ENCODE measurements at regions not wholly inside any gene's neighbourhood (a gene's known extent, or its start where the extent isn't known, plus 50 kb on each side); places are given as distances from the start of the nearest gene placed in this dataset.
"Not testable (repeated sequence)": the region's sequence is repeated elsewhere in the genome, so short reads cannot be mapped to it uniquely, and the experiment has no call there.

DNA sequence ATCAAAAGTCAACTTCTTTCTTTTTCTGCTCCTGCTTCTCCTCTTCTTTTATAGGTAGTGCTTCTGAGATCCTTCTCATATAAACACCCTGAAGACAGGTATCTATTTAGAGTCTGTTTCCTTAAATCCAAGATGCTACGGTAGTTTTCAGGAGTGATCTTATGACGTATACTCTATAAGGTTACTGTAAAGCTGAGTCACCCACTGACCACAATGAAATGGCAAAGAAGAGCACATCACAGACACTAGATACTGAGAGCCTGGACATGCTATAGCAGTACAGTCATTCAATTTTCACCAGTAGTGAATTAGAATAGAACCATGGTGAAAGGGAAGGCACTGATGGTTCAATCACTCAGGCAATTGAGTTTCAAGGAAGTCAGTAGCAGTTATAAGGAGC is 412.5 kb downstream of the ADAM29 start:
- no peak for ATAC-seq
- no peak for TF ChIP-seq ESRRG (CRISPR knock-in tag; IDR thresholded peaks at IDR 0.05)
- no peak for TF ChIP-seq OSR1 (CRISPR knock-in tag; IDR thresholded peaks at IDR 0.05)
- TF ChIP-seq, protein P1, sequence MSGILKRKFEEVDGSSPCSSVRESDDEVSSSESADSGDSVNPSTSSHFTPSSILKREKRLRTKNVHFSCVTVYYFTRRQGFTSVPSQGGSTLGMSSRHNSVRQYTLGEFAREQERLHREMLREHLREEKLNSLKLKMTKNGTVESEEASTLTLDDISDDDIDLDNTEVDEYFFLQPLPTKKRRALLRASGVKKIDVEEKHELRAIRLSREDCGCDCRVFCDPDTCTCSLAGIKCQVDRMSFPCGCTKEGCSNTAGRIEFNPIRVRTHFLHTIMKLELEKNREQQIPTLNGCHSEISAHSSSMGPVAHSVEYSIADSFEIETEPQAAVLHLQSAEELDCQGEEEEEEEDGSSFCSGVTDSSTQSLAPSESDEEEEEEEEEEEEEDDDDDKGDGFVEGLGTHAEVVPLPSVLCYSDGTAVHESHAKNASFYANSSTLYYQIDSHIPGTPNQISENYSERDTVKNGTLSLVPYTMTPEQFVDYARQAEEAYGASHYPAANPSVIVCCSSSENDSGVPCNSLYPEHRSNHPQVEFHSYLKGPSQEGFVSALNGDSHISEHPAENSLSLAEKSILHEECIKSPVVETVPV (CRISPR knock-in tag; IDR thresholded peaks at IDR 0.05), result no peak
- TF ChIP-seq, protein P2, sequence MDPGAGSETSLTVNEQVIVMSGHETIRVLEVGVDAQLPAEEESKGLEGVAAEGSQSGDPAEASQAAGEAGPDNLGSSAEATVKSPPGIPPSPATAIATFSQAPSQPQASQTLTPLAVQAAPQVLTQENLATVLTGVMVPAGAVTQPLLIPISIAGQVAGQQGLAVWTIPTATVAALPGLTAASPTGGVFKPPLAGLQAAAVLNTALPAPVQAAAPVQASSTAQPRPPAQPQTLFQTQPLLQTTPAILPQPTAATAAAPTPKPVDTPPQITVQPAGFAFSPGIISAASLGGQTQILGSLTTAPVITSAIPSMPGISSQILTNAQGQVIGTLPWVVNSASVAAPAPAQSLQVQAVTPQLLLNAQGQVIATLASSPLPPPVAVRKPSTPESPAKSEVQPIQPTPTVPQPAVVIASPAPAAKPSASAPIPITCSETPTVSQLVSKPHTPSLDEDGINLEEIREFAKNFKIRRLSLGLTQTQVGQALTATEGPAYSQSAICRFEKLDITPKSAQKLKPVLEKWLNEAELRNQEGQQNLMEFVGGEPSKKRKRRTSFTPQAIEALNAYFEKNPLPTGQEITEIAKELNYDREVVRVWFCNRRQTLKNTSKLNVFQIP (CRISPR knock-in tag; IDR thresholded peaks at IDR 0.05; ENCODE audit: borderline replicate concordance, low read depth), result no peak
- TF ChIP-seq, protein P3, sequence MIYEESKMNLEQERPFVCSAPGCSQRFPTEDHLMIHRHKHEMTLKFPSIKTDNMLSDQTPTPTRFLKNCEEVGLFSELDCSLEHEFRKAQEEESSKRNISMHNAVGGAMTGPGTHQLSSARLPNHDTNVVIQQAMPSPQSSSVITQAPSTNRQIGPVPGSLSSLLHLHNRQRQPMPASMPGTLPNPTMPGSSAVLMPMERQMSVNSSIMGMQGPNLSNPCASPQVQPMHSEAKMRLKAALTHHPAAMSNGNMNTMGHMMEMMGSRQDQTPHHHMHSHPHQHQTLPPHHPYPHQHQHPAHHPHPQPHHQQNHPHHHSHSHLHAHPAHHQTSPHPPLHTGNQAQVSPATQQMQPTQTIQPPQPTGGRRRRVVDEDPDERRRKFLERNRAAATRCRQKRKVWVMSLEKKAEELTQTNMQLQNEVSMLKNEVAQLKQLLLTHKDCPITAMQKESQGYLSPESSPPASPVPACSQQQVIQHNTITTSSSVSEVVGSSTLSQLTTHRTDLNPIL (CRISPR knock-in tag; IDR thresholded peaks at IDR 0.05; ENCODE audit: low read depth), result no peak
- TF ChIP-seq CSDC2 (CRISPR knock-in tag; IDR thresholded peaks at IDR 0.05), result no peak
- TF ChIP-seq TOX (CRISPR knock-in tag; IDR thresholded peaks at IDR 0.05; ENCODE audit: borderline replicate concordance), result no peak
- TF ChIP-seq BACH2 (CRISPR knock-in tag; IDR thresholded peaks at IDR 0.05; ENCODE audit: borderline replicate concordance), result no peak
- TF ChIP-seq PPARA (CRISPR knock-in tag; IDR thresholded peaks at IDR 0.05; ENCODE audit: borderline replicate concordance), result no peak
- TF ChIP-seq ZNF70 (CRISPR knock-in tag; IDR thresholded peaks at IDR 0.05), result no peak
- no peak for TF ChIP-seq ZFP30 (CRISPR knock-in tag; IDR thresholded peaks at IDR 0.05)
- TF ChIP-seq, protein P4, sequence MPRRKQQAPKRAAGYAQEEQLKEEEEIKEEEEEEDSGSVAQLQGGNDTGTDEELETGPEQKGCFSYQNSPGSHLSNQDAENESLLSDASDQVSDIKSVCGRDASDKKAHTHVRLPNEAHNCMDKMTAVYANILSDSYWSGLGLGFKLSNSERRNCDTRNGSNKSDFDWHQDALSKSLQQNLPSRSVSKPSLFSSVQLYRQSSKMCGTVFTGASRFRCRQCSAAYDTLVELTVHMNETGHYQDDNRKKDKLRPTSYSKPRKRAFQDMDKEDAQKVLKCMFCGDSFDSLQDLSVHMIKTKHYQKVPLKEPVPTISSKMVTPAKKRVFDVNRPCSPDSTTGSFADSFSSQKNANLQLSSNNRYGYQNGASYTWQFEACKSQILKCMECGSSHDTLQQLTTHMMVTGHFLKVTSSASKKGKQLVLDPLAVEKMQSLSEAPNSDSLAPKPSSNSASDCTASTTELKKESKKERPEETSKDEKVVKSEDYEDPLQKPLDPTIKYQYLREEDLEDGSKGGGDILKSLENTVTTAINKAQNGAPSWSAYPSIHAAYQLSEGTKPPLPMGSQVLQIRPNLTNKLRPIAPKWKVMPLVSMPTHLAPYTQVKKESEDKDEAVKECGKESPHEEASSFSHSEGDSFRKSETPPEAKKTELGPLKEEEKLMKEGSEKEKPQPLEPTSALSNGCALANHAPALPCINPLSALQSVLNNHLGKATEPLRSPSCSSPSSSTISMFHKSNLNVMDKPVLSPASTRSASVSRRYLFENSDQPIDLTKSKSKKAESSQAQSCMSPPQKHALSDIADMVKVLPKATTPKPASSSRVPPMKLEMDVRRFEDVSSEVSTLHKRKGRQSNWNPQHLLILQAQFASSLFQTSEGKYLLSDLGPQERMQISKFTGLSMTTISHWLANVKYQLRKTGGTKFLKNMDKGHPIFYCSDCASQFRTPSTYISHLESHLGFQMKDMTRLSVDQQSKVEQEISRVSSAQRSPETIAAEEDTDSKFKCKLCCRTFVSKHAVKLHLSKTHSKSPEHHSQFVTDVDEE (CRISPR knock-in tag; IDR thresholded peaks at IDR 0.05), result no peak

DNA sequence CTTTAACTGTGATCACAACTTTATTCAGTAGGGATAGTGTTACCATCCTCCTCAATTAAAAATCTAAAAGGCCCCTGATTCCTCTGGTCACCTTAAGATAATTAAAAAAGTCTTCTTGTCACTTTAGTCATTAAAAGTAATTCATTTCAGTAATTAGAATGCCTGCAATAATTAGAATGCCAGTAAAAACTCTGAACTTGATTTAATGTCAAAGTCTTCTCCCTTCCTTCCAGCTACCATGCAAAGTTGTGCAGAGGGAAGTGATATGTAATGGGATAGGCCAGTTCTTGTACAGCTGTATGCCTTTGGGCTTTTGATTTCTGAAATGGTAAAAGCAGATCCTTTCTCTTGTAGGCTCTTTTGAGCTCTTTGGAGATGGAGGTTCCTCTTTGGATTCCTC is 417.2 kb downstream of the ADAM29 start:
- ATAC-seq, result no peak
- TF ChIP-seq RARB (CRISPR knock-in tag; IDR thresholded peaks at IDR 0.05), result no peak
- TF ChIP-seq ZFP3 (CRISPR knock-in tag; IDR thresholded peaks at IDR 0.05), result no peak

DNA sequence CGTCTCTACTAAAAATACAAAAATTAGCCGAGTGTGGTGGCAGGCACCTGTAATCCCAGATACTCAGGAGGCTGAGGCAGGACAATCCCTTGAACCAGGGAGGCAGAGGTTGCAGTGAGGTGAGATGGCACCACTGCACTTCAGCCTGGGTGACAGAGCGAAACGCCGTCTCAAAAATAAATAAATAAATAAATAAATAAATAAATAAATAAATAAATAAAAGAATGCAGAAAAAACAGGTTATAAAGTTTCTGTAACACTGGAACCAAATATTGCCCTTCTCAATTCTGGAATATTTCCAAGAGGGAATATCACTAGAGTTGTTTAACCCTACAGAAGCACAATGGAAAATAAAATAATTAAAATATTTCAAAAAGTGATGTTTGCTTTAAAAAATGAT is 418.4 kb downstream of the ADAM29 start:
- not testable (repeated sequence) for ATAC-seq

DNA sequence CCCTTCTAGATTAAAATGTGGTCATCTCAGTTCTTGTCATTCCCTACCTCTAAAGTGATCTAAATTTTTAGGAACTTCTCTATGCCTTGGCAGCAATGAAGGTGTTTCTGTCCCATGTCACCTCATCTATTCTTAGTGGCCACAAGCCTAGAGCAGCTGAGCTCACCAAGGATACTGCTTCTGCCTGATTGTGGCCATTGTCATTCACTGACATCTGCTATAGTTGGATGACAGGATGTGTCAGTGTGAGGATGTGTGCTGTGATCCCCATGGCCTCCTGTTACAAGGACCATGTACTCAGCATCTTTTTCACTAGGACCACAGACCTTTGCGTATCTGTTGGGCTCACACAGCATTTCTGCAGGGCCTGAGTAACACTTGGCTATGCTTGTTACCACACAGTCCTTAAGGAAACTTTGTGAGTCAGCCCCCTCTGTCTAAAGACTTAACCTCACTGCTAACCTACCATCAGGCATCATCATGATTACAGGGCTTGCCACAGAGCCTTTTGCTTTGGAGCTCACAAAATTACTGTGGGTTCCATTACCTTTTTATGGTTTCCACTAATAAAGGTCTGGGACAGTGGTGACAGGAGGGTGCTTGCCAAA is 421.0 kb downstream of the ADAM29 start:
- TF ChIP-seq TOX (CRISPR knock-in tag; IDR thresholded peaks at IDR 0.05; ENCODE audit: borderline replicate concordance) (no peak), ESRRG (CRISPR knock-in tag; IDR thresholded peaks at IDR 0.05) (no peak), TCF4 (CRISPR knock-in tag; IDR thresholded peaks at IDR 0.05; ENCODE audit: borderline replicate concordance) (no peak), ZFP3 (CRISPR knock-in tag; IDR thresholded peaks at IDR 0.05) (no peak), ZFP30 (CRISPR knock-in tag; IDR thresholded peaks at IDR 0.05) (no peak), ARNTL (CRISPR knock-in tag; IDR thresholded peaks at IDR 0.05; ENCODE audit: borderline replicate concordance, low read depth) (no peak), ZC3H10 (CRISPR knock-in tag; IDR thresholded peaks at IDR 0.05) (no peak), ISL1 (CRISPR knock-in tag; IDR thresholded peaks at IDR 0.05) (no peak), SNAI2 (CRISPR knock-in tag; IDR thresholded peaks at IDR 0.05) (no peak), GLIS3 (CRISPR knock-in tag; IDR thresholded peaks at IDR 0.05) (no peak), CSDC2 (CRISPR knock-in tag; IDR thresholded peaks at IDR 0.05) (no peak), ZNF565 (CRISPR knock-in tag; conservative IDR thresholded peaks at IDR 0.05; ENCODE audit: low read depth) (no peak), BACH2 (CRISPR knock-in tag; IDR thresholded peaks at IDR 0.05; ENCODE audit: borderline replicate concordance) (no peak), RARB (CRISPR knock-in tag; IDR thresholded peaks at IDR 0.05) (no peak)
- TF ChIP-seq, protein P1 (CRISPR knock-in tag; IDR thresholded peaks at IDR 0.05), result no peak
- TF ChIP-seq, protein P5, sequence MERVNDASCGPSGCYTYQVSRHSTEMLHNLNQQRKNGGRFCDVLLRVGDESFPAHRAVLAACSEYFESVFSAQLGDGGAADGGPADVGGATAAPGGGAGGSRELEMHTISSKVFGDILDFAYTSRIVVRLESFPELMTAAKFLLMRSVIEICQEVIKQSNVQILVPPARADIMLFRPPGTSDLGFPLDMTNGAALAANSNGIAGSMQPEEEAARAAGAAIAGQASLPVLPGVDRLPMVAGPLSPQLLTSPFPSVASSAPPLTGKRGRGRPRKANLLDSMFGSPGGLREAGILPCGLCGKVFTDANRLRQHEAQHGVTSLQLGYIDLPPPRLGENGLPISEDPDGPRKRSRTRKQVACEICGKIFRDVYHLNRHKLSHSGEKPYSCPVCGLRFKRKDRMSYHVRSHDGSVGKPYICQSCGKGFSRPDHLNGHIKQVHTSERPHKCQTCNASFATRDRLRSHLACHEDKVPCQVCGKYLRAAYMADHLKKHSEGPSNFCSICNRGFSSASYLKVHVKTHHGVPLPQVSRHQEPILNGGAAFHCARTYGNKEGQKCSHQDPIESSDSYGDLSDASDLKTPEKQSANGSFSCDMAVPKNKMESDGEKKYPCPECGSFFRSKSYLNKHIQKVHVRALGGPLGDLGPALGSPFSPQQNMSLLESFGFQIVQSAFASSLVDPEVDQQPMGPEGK (CRISPR knock-in tag; IDR thresholded peaks at IDR 0.05; ENCODE audit: borderline replicate concordance), result no peak
- no peak for ATAC-seq
